BLaER1 (cell line): ENCODE measurements at regions not wholly inside any gene's neighbourhood (a gene's known extent, or its start where the extent isn't known, plus 50 kb on each side); places are given as distances from the start of the nearest gene placed in this dataset.

Experiments
- H3K27ac ChIP-seq: shearing (Covaris generic); formaldehyde crosslinking; 2 replicates; pipeline ENCODE4 v1.8.1; 2022
- H3K27me3 ChIP-seq: shearing (Covaris generic); formaldehyde crosslinking; 2 replicates; pipeline ENCODE4 v1.8.1; 2022
- H3K36me3 ChIP-seq: shearing (Covaris generic); formaldehyde crosslinking; 2 replicates; pipeline ENCODE4 v1.8.1; 2022
- H3K4me1 ChIP-seq: shearing (Covaris generic); formaldehyde crosslinking; 2 replicates; pipeline ENCODE4 v1.8.1; 2022
- H3K4me2 ChIP-seq: shearing (Covaris generic); formaldehyde crosslinking; 2 replicates; pipeline ENCODE4 v1.8.1; 2022
- H3K4me3 ChIP-seq: shearing (Covaris generic); formaldehyde crosslinking; 2 replicates; pipeline ENCODE4 v1.8.1; 2022
- H3K9ac ChIP-seq: shearing (Covaris generic); formaldehyde crosslinking; 2 replicates; pipeline ENCODE4 v1.8.1; 2022
- H3K9me3 ChIP-seq: shearing (Covaris generic); formaldehyde crosslinking; 2 replicates; pipeline ENCODE4 v1.8.1; 2022
- H4K20me1 ChIP-seq: shearing (Covaris generic); formaldehyde crosslinking; 2 replicates; pipeline ENCODE4 v1.8.1; 2022
- Cebpa-rat ChIP-seq: shearing (Covaris generic); IDR thresholded peaks from 2 replicates; pipeline ENCODE4 v1.8.1; 2022

DNA sequence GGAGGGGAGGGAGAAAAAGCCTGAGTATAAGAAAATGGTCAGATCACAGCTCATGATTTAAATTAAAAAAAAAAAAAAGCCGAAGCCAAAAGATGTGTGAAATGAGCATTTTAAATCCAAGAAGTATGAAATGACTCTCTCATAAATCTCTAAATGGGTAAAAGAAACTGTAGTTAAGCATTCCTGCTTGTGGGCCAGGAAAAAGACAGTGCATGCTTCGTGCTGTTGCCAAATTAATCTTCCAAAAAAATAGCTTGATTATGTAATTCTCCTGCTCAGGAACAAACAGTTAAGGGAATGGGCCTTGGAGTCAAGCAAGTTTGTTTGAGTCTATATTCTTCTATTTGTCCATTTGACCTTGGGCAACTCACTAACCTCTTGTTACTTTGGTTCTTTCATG, 325.4 kb upstream of the SEL1L start:
- H3K9me3 ChIP-seq = peaks cover 40% of the 10 kb centered on the region
- no peak overlapping the region for H3K4me3 ChIP-seq
- TF ChIP-seq Cebpa-rat = no peak
- H3K4me1 ChIP-seq = no peaks in the 10 kb centered on the region
- no peaks in the 10 kb centered on the region for H3K36me3 ChIP-seq
- no peak overlapping the region for H3K27ac ChIP-seq
- no peaks in the 10 kb centered on the region for H4K20me1 ChIP-seq
- H3K9ac ChIP-seq = no peak overlapping the region
- no peaks in the 10 kb centered on the region for H3K27me3 ChIP-seq
- no peak overlapping the region for H3K4me2 ChIP-seq

DNA sequence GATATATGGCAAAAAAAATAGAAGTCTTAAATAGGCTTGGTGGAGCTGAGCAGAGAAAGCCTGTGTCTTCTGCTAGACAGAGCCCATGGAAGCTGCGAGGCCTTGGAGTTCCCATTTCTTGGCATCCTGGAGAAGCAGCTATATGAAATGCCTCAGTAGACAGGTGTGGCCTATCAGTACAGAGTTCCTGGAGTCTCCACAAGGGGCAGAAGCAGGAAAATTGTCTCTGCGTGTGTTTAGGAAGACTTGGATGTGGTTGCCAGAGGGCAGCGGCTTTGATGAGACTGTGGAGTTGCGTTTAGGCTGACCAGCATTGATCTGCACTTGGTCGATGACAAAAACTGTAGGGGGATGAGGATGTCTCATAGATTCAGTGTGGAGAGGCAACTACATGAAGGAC, 334.5 kb upstream of the SEL1L start:
- Histone ChIP-seq H3K27me3 (no peaks in the 10 kb centered on the region), H3K9ac (no peak overlapping the region), H3K9me3 (no peaks in the 10 kb centered on the region), H3K36me3 (no peaks in the 10 kb centered on the region), H3K4me2 (no peak overlapping the region), H3K4me3 (no peak overlapping the region), H4K20me1 (no peaks in the 10 kb centered on the region), H3K27ac (no peak overlapping the region), H3K4me1 (no peaks in the 10 kb centered on the region)
- TF ChIP-seq Cebpa-rat = no peak

DNA sequence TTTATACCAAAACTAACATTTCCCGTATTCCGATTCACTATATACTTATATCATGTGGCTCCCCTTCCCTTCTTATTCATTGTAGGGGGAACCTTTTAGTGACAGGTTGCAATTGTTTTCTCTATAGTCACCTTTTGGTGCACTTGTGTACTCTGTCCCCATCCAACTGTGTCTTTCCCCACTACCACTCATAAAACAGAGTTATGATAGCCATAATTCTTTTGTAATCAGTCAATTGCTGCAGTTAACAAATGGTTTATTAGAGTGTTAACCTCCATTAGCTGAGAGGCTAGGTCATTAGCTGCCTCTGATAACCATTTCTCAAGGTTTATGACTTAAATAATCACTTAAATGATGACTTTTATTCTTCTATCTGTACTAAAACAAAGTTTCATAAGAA, 338.1 kb upstream of the SEL1L start:
- Histone ChIP-seq H3K9me3 (peaks cover 19% of the 10 kb centered on the region), H3K4me1 (no peaks in the 10 kb centered on the region), H3K4me2 (no peak overlapping the region), H3K9ac (no peak overlapping the region), H3K4me3 (no peak overlapping the region), H4K20me1 (no peaks in the 10 kb centered on the region), H3K36me3 (no peaks in the 10 kb centered on the region), H3K27me3 (no peaks in the 10 kb centered on the region), H3K27ac (no peak overlapping the region)
- TF ChIP-seq Cebpa-rat = no peak

DNA sequence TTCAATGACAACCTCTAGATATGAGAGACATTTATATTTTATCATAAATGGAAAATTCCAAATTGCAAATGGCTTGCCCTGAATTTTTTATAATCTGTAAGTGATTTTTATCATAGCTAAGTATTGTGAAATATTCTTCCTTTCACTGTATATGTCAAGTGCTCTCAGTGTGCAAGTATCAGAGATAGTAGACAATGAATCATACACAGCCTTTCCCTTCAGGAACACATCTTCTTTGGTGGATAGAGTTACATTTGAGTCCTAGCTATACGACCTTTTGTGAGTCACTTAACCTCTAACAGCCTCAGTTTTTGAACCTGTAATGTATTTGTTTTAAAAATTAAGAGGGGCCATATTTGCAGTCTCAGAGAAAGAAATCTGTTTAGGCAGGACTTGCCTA, 350.7 kb upstream of the SEL1L start:
- Histone ChIP-seq H3K4me2 (no peak overlapping the region), H3K27ac (no peak overlapping the region), H3K9ac (no peak overlapping the region), H3K9me3 (no peaks in the 10 kb centered on the region), H3K36me3 (no peaks in the 10 kb centered on the region), H4K20me1 (no peaks in the 10 kb centered on the region), H3K4me3 (no peak overlapping the region), H3K4me1 (no peaks in the 10 kb centered on the region), H3K27me3 (no peaks in the 10 kb centered on the region)
- TF ChIP-seq Cebpa-rat = no peak

DNA sequence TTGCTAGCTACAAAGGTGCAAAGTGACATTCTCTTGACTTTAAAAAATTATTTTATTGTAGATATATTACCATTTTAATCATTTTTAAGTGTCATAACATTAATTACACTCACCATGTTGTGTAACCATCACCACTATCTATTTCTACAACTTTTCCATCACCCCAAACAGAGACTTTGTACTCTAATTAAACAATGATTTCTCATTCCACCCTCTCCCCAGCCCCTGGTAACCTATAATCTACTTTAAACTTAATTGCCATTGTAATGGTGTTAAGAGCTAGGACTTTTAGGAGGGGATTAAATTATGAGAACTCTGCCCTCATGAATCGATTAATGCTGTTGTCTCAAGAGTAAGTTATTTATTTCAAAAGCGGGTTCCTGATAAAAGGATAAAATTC, 352.9 kb upstream of the SEL1L start:
- Histone ChIP-seq H3K4me1 (no peaks in the 10 kb centered on the region), H3K27me3 (no peaks in the 10 kb centered on the region), H3K4me2 (no peak overlapping the region), H3K27ac (no peak overlapping the region), H3K9ac (no peak overlapping the region), H3K4me3 (no peak overlapping the region), H3K9me3 (no peaks in the 10 kb centered on the region), H4K20me1 (no peaks in the 10 kb centered on the region), H3K36me3 (no peaks in the 10 kb centered on the region)
- TF ChIP-seq Cebpa-rat = no peak

DNA sequence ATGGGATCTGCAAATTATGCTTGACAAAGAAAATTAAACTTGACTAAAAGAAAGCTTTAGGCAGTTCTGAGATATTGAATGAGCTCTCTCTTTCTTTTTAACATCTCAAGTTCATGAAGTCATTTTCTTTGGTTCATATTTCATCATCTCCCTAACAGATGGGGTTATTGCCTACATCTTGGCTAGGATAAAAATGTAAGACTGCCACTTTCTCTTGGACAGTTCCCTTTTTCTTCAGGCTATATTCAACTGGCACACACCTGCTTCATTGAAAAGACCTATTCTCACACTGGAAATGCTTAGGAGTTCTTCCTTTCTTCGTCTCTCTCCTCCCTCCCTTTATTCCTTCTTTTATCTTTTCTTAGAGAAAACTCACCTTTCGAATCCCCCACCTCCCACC, 355.9 kb upstream of the SEL1L start:
- no peak for TF ChIP-seq Cebpa-rat
- Histone ChIP-seq H3K27me3 (no peaks in the 10 kb centered on the region), H3K4me1 (no peaks in the 10 kb centered on the region), H3K36me3 (no peaks in the 10 kb centered on the region), H3K27ac (no peak overlapping the region), H4K20me1 (no peaks in the 10 kb centered on the region), H3K9ac (no peak overlapping the region), H3K9me3 (no peaks in the 10 kb centered on the region), H3K4me3 (no peak overlapping the region), H3K4me2 (no peak overlapping the region)

DNA sequence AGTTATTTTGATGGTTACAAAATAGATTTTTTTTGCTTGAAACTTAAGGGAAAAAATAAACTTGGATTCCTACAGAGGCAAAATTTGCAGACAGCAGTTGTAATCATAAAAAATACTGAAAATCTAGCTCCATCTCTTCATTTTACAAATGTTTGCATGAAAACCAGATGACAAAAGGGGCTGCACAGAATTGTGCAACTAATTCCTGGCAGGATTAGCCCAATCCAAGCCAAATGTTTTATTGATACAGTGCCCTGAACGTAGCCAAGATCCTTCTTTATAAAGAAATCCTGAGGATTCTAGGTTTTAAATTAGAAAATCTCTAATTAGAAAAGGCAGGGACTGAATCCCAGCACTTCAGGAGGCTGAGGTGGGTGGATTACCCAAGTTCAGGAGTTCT, 356.4 kb upstream of the SEL1L start:
- TF ChIP-seq Cebpa-rat = no peak
- Histone ChIP-seq H3K9me3 (no peaks in the 10 kb centered on the region), H3K4me3 (no peak overlapping the region), H3K4me1 (no peaks in the 10 kb centered on the region), H3K27ac (no peak overlapping the region), H3K9ac (no peak overlapping the region), H3K27me3 (no peaks in the 10 kb centered on the region), H3K36me3 (no peaks in the 10 kb centered on the region), H3K4me2 (no peak overlapping the region), H4K20me1 (no peaks in the 10 kb centered on the region)

DNA sequence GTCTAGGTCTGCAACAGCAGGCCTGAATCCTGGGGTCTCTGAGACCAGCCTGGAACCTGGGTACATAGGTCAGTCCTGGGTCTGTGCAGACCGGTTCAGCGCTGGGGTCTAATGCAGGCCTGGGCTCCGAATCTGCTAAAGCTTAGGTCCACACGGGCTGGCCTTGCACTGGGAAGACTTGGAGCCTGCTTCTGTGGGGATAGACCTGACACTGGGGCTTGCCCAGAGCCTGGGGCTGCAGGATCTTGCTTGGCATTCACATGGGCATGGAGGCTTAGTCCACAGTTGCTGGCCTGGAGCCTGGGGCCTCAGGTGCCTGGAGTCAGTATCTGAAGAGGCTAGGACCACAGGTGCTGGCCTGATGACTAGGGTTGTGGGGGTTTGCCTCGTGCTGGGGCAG, 369.8 kb upstream of the SEL1L start:
- H3K36me3 ChIP-seq = no peaks in the 10 kb centered on the region

DNA sequence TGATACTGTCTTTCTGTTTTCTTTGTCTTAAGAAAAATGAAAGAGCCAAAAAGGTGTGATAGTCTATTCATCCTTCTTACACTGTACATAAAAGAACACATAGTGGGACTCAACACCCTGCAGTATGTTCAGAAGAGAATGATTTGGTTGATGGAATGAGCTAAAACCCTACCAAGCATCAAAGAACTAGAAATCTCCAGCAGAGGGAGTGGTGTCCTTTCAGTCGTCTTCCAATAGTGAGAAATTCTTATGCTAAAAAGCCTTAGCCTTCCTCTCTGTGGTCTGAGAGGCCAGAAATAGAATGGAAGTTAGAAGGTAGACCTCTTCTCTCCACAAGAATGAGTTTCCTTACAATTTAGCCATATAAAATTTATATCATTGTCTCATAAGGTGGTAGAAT, 393.4 kb upstream of the SEL1L start:
- Histone ChIP-seq H3K36me3 (no peaks in the 10 kb centered on the region), H3K4me3 (no peak overlapping the region), H3K27ac (no peak overlapping the region), H4K20me1 (no peaks in the 10 kb centered on the region), H3K27me3 (no peaks in the 10 kb centered on the region), H3K9me3 (no peaks in the 10 kb centered on the region), H3K9ac (no peak overlapping the region), H3K4me2 (no peak overlapping the region), H3K4me1 (no peaks in the 10 kb centered on the region)
- TF ChIP-seq Cebpa-rat = no peak

More for the DNA sequence above, 369.8 kb upstream of the SEL1L start:
- no peak overlapping the region for H3K9ac ChIP-seq
- no peaks in the 10 kb centered on the region for H3K27me3 ChIP-seq
- no peak for TF ChIP-seq Cebpa-rat
- H3K4me2 ChIP-seq = no peak overlapping the region
- H3K4me1 ChIP-seq = no peaks in the 10 kb centered on the region
- no peak overlapping the region for H3K4me3 ChIP-seq
- H4K20me1 ChIP-seq = no peaks in the 10 kb centered on the region
- H3K27ac ChIP-seq = no peak overlapping the region
- H3K9me3 ChIP-seq = 0 out of 2 replicates have a peak, but pooled peaks cover 4% of the 10 kb centered on the region

DNA sequence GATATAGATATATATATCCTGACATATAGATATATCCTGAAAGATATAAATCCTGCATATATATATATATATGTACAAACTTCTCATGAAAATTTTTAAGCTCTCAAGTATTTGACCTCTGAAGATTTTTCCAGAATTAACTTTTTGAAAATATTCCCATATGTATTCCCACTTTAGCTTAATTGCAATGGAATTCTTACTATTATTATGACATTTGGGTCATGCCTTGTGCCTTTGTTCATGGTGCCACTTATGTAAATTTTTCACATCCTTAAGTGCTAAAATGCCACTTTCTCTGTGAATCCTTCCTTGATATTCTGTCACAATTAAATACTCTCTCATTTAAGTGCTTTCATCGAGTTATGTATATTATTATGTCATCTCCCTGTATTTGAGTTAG, 398.2 kb upstream of the SEL1L start:
- no peak for TF ChIP-seq Cebpa-rat
- Histone ChIP-seq H4K20me1 (no peaks in the 10 kb centered on the region), H3K27ac (no peak overlapping the region), H3K4me3 (no peak overlapping the region), H3K4me2 (no peak overlapping the region), H3K9ac (no peak overlapping the region), H3K36me3 (no peaks in the 10 kb centered on the region), H3K9me3 (no peaks in the 10 kb centered on the region), H3K4me1 (no peaks in the 10 kb centered on the region), H3K27me3 (no peaks in the 10 kb centered on the region)

DNA sequence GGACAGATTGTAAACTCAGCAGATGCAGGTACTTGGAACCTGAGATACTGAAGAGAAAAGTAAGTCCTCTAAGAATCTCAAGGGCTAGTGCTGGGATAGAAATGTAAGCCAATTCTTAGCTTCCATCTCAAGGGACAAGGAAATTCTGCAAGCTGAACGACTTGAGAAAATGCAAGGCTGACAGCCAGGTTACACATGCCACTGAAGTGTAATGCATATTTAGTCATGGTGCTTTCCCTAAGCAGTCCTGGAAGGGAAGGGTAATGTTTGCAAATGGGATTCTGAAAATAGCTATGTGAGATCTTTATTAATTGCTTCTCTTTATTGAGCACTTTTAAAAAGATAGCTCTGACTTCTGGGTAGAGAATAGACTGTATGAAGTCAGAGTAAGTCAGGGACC, 402.7 kb upstream of the SEL1L start:
- Histone ChIP-seq H4K20me1 (no peaks in the 10 kb centered on the region), H3K9me3 (no peaks in the 10 kb centered on the region), H3K4me1 (peaks cover 16% of the 10 kb centered on the region), H3K4me3 (no peak overlapping the region), H3K9ac (no peak overlapping the region), H3K27ac (no peak overlapping the region), H3K36me3 (no peaks in the 10 kb centered on the region), H3K4me2 (no peak overlapping the region), H3K27me3 (no peaks in the 10 kb centered on the region)
- TF ChIP-seq Cebpa-rat = no peak
